HG03025 (cell line): ENCODE measurements at regions not wholly inside any gene's neighbourhood (a gene's known extent, or its start where the extent isn't known, plus 50 kb on each side); places are given as distances from the start of the nearest gene placed in this dataset.

ENCODE experiments used
- ATAC-seq: cut with Tn5 transposase; IDR thresholded peaks from one replicate; pipeline ENCODE4 v1.9.1; 2021; ENCODE audit warnings: mild to moderate bottlenecking, moderate library complexity; ENCODE audit not compliant: unreplicated experiment, low FRiP score

DNA sequence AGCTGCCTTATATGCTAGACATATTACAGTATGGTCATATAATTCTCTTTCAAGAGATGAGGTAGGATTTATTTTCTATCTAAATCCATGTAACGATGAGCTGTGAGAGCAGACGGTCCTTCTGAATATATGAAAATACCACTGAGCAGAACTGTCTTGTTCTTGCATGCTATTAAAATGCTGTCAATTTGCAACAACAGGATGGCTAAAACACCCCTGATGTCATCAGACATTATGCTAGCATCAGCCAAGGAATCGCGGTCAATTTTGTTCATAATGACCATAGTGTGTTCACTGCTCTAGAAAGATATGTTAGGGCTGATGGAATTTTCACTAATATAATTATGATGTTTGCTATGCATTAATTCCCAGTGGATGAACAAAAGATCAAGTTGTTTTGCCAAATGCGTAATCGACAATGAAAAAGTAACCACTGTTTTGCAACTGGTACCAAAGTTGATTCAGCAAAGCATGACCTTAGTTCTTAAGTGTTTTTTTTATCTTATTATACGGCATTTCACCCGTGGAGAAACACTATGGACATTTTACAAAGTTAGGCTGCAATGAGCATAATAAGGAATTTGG lies 765.4 kb upstream of the NR2F2 start:
- no peak for ATAC-seq

DNA sequence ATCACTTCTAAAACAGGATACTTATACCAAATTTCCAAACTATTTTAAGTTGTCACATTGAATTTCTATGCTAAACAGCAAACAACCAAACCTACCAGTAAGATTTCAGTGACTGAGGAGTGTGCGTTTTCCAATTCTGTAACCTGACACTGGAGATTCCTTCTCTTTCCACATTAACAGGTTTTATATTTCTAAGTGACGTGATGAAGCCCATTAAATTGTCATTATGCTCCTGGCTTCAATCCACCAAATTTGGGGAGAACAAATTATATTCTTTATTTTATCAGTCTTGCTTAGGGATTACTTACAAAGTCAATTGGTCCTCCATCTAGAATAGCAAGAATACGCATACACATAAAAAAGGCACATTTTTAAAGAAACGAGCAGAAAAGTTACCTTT lies 764.8 kb upstream of the NR2F2 start:
- no peak for ATAC-seq

DNA sequence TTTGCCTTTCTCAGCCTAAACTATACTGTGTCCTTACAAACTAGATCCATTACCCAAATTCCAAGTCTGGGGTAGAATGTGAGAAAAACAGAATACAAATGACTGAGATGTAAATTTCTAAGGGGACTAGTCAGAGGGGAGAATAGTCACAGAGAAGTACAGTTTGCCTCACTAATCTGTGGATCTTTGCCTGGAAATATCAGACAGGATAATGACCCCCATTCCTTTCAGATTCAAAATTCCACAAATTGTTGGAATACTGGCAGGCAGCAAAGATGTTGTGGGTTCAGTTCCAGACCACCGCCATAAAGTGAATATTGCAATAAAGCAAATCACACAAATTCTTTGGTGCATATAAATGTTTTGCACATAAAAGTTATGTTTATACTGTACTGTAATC lies 762.8 kb upstream of the NR2F2 start:
- ATAC-seq, result no peak

DNA sequence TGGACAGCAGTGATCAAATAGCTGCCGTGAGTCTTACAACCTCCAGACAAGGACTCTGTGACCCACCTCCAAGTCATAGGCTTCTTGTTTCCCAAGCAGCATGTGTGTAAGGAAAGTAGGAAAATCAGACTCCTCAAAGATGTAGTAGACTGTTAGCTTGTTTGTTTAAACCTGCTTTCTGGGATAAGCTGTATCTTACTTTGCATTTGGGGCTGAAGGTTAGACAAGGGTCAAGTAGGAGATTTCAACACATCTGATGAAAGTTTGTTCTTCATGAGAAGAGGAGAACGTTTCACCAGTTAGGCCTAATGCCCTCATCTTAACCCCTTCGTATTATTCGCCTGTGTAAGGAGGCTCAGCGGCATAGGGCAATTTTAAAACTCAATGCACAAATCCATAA lies 756.4 kb upstream of the NR2F2 start:
- ATAC-seq, result no peak

DNA sequence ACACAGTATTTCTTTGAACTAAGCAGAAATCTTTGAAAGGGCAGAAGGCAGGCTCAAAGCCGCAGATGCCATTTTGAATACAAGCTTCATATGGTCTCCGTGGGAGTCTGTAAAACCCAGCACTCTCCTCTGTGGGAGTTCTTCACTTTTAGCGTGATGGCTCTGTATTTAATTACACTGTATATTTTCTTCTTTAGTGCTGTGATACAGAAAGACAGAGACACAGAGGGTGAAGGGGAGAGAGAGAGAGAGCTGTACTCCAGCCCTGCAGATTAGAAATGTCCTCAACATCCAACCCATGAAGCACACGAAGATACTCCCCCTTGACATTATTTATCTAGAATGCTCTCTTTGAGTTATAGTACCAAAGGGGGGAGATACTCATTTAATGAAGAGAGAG lies 752.6 kb upstream of the NR2F2 start:
- ATAC-seq, result no peak

DNA sequence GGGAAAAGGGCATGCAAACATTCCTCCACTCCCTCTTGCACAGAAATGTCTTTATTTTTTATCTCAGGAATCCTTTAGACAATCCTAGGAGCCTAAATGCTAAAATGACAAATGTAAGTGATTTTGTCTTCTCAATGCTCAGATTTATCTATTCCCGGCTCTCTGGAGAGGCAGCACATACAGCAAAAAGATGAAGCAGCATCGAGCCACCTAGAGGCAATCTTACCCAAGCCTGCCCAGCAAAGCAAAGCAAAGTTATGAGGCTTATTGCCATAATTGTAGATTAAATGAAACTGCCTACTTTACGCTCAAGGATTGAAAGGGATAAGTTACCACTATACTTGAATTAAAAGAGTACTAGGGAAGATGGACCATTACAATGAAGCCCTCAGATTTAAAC lies 750.4 kb upstream of the NR2F2 start:
- no peak for ATAC-seq

DNA sequence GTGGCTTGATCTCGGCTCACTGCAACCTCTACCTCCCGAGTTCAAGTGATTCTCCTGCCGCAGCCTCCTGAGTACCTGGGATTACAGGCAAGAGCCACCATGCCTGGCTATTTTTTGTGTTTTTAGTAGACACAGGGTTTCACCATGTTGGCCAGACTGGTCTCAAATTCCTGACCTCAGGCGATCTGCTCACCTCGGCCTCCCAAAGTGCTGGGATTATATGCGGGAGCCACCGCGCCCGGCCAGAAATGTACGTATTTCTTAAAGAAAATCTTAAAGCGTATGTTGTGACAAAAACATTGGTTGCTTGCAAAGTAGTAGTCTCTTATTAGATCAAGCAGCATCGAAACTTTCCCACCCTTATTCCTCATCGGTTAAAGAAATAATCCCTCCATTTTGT lies 748.9 kb upstream of the NR2F2 start:
- no peak for ATAC-seq

DNA sequence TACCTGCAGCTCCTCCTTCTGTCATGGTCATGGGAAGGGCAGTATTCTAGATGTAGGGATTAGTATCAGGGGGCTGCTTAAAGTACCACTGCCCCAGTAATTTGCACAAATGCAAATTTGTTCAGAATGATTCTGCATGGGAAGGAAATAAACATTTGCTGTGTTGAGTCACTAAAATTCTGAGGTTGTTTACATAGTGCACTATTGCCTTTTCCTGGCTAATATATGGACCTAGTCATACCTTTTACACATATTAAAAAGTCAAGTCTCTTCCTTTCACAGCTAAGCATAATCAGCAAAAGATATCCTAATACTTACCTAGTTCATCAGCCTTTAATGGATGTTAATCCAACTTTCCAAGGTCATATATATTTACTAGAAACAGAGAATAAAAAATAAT lies 746.4 kb upstream of the NR2F2 start:
- ATAC-seq, result no peak

DNA sequence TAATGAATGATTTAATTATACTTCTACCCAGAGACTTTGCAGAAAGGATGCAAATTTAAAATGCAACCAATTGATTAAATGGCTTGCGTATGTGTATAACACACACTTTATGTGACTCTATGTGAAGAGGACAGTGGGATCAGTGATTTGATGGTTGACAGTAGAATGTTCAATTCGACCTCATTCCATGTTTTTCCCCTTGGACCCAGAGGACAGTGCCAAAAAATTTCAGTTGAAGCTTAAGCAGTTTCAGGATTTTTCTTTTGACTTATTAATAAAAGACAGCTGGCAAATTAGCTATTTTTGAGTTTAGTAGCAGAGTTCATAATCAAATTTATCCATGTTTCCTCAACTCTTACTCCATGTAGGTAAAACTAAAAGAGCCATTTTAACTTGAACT lies 742.4 kb upstream of the NR2F2 start:
- ATAC-seq, result no peak

DNA sequence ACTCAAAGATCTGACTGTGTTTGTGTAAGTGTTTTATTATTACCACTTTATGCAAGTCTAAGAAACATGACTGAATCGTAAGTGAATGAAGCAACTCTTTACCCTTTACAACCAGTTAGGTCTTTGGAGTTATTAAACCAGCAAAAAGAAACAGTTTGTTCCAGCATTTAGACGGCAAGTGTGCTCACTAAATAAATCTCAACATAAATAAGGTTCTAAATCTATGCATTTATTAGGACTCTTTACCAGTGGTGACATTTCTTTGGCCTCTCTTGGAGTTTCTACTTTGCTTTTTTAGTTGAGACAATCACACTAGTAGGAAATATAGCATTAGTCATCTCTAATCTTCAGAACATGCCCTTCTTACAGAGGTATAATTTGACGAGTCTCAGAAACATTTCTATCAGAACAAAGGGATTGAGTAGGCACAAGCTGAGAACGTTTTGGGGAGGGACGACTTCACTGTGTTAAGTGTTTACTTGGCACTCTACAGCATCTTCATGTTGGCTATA lies 739.9 kb upstream of the NR2F2 start:
- ATAC-seq, result no peak

DNA sequence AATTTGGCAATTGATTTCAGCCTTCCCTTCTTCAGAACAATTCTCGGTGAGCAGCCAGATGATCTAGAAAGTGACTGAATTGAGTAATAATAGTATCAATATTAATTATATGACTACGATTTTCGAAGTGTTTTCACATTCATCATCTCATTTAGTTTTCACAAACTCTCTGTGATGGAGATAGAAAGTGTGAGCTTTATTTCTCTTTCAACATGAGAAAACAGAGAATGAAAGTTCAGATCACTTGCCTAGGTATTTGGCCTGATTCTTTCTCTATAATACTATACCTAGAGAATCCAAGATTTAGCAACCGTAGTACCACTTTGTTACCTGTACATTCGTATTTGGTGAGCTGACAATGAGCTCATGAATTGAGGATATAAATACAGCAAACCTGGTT lies 739.2 kb upstream of the NR2F2 start:
- no peak for ATAC-seq

DNA sequence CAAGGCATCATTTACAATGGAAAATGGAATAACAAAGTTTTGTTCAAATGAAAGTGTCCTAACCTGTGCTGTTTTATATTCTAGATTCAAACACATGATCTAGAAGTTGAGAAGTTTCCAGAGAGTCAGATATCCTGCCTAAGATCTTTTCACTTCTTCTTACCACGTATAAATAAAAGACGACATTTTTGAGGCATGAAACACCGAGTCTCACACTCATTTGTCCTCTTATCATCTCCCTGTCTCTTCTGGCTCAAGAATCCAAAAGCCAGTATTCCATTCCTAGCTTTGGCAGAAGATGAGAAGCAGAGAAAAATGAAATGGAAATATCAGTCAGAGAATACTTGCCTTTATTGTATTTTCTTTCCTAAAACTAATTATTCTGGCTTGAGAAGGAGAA lies 738.6 kb upstream of the NR2F2 start:
- no peak for ATAC-seq

DNA sequence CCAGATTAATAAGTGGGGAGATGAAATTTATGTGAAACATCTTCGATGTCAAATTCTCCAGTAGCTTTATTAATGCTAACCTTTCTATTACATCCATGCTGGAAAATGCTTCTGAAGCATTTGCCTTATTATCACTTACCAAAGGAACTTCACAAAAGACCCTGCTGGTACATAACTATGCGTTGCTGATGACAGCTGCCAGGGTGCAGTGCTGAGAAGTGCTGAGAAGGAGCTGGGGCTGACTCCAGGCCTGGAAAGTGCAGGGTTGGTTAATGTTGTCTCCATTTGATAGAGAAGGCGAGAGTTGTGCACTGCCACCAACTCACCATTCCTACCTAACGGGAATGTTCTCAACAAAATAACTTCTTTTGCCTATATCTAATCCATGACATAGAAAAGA lies 736.0 kb upstream of the NR2F2 start:
- no peak for ATAC-seq

DNA sequence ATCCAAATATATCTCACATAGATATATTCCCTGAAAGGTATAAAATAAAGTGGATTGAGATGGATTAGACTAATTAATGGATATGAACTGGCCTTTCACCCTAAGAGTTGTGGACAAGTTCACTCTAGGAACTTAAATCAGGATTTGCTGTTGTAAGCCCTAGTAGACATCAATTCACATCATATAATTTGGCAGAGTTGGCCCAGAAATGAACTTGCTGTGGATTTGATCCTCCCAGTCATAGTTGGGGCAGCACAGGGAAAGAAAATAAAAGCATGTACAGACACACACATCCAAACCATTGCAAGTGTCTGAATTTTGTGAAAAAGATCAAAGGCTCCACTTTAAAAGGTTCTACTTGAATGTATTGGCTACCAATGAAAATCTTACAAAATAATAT lies 734.7 kb upstream of the NR2F2 start:
- ATAC-seq, result no peak

DNA sequence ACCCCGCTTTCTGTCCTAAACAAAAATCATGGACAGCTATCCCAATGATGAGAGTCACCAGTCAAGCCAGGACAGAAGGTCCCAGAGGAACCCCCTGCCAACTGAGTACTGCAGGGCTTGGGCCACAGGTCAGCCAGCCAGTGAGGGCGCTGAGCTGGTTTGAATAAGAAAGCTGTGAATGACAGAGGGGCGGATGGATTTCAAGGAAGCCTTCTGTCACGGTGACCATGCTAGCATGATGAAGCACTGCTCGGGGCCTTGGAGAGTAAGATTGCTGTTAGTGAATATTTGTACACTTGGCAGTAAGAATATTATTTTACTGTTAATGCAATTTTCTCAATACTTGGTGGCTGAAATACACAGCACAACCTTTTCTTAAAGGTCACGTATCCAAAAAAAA lies 734.0 kb upstream of the NR2F2 start:
- ATAC-seq, result no peak

DNA sequence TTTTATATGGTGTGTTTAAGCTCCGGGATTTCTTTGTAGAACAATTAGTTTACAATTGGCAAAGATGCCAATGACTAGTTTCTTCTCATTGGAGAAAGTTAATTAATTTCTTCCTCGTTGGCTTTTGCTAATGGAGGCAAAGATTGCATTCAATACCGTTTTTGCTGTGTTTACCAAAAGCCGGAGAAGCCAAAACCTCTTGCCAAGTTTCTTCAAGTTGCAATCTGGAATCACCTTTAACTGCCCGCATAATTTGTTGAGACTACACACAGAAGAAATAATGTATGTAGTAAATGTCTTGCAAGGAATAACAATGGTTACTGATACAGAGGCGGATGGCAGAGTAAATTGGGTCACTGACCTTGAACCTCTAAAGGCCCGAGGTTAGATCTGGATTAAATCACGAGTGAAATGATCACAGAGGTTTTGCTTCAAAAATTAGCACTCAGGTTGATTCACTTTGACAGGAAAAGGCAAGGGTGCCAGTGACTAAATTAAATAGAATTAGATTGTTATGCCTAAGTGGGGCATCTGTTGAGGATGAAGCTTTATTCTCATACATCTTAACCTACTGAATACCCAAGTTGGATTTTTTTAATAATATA lies 732.1 kb upstream of the NR2F2 start:
- no peak for ATAC-seq

DNA sequence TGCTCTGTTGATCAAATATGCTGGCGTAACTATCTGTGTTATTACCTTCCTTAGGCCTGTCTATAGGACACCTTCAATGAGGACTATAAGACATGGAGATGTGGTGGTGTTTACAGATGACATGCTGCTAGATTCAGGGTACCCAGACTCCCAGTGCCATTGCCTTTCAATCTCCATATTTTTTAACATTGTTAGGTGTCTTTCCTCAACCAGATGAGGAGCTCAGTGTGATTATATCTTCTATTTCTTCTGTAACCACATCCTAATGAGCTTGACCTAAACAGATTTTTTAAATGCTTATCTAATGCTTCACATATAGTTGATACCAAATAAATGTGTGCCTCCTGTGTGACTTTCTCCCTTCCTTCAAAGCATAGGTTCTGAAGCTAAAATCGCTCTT lies 730.1 kb upstream of the NR2F2 start:
- ATAC-seq, result no peak

DNA sequence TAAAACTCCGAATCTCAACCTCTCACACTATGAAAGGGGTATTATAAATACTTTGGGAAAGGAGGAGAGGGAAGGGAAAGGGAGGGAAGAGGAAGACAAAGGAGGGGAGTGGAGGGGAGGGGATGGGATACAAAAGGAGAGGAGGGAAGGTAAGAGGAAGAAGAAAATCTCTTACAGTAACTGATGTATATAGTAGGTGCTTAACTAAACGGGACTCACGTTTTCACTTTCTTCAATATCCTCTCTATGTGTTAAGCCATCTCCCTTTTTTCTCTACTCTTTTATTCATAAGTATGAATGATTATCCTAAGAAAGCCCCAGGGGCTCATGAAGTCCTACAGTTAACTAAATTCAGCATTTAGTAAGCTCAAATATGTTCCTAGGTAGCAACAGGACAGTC lies 729.6 kb upstream of the NR2F2 start:
- no peak for ATAC-seq

DNA sequence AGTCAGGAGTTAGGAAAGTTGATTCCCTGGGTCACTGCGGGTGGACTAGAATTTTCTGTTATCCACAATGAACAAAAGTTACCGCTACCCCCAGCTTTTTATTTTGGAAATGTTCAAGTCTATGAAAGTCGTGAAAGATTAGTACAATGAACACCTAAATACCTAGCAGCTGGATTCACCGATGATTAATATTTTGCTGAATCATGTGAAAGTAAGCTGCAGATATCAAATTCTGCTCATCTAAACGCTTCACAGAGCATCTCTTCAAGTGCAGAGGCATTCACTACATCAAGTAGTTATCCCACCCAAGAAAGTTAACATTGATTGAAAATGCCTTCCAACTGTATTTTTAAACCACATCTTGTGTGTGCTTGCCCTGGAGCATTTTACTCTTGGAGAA lies 729.0 kb upstream of the NR2F2 start:
- no peak for ATAC-seq

DNA sequence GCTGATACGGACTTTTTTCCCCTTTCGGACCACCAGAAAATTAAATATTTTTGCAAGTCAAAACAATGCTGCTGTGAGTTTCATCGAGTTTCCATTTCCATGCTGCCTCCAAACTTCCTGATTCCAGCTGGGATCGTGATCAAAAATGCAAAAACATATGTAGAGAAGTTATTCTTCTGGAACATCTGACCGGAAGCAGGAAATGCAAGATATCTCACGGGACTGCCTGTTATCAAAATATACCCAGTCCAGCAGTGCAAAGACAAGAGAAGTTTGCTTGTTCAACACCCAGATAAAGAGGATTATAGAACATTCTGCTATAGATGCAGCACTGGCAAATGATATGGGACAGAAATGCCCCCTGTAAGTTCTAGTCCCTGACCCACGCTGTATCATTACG lies 726.7 kb upstream of the NR2F2 start:
- no peak for ATAC-seq

DNA sequence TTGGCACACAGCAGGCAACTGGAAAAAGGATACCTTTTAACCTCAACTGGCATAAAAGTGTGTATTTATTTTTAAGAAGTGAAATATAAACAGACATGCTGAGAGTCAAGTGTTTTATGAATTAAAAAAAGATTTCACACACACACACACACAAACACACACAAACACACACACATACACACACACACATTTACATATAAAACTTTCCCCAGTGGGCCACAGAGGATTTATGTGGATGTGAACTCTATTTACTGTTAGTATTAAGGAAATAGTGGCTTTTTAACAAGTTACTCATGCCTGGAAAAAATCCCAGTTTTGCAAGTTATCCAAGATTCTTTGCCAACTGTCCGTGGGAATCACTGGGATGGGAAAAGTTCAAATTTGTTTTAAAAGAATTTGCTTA lies 725.9 kb upstream of the NR2F2 start:
- no peak for ATAC-seq

DNA sequence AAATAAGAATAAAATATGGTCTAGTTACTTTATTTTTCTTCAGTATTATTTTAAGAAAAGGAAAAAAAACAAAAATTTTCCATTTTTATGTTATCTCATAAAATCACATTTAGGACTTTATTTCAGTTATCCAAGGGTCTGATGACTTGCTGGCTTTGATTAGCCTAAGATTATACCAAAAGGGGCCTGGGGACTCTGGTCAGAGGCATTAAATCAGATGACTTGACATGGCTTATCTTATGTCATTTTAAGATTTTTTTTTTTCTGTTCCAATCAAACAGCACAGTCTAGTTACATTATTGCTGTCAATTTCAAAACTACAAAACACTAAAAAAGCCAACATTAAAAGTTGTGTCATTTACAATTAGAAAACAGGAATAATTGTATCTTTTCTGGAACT lies 725.4 kb upstream of the NR2F2 start:
- ATAC-seq, result no peak

DNA sequence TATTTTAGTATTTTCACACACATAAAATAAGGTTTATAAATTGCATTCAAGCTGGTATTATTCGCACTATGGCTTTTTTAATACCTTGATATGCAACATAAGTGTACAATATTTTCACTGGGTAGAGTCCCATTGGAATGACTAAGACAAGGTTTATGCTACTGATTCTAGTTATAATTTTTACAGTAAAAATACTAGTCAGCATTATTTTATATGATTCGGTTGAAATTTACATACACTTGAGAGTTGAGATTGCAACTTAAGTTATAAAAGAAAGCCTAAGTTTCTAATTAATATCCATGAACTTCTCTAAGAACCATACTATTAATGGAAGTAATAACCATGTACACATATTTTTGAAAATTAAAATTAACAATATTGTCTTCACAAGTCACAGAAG lies 723.9 kb upstream of the NR2F2 start:
- no peak for ATAC-seq
